Panc1 (cell line): ENCODE measurements at regions not wholly inside any gene's neighbourhood (a gene's known extent, or its start where the extent isn't known, plus 50 kb on each side); places are given as distances from the start of the nearest gene placed in this dataset.

Source experiments
- POLR2AphosphoS5 ChIP-seq: IDR thresholded peaks from 2 replicates; pipeline ENCODE4 v1.6.1; 2012; ENCODE audit warnings: mild to moderate bottlenecking, low read depth, low read length, moderate library complexity
- SIN3A ChIP-seq: IDR thresholded peaks from 2 replicates; pipeline ENCODE4 v1.6.1; 2012; ENCODE audit warnings: low read depth, mild to moderate bottlenecking, low read length, moderate library complexity, borderline replicate concordance; ENCODE audit not compliant: insufficient read depth
- TF ChIP-seq, protein P1 (sequence below): fragments of 450-650 bp; IDR thresholded peaks from 2 replicates; pipeline ENCODE4 v1.5.1; 2017; ENCODE audit warnings: mild to moderate bottlenecking
- TF ChIP-seq, protein P2 (sequence below), 2 experiments: IDR thresholded peaks; 2 replicates each; pipeline ENCODE4 v1.6.1; 2011 to 2012; ENCODE audit warnings: low read depth in 2 of 2, control low read depth in 1 of 2, low read length in 1 of 2, mild to moderate bottlenecking in 1 of 2, moderate library complexity in 1 of 2; ENCODE audit not compliant: insufficient read depth in 1 of 2

DNA sequence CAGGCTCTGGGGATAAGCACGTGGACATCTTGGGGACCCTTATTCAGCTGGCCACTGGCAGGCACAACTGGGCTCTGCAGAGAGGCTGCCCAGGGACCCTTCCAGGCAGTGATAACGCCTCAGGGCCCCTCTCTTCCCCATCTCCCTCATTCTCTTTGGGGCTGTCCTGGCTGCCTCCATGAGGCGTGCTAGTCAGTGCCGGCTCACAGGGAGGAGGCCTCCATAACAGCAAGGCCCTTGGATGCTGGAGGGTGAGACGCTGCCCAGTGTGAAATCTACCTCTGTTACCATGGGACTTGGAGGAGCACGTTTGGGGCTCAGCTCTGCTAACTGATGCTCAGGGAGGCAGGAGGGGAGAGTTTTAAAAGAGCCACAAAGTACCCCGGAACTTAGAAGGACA, 221.3 kb downstream of the CTTN start:
- TF ChIP-seq POLR2AphosphoS5 (no peak), SIN3A (no peak)
- TF ChIP-seq, protein P1, sequence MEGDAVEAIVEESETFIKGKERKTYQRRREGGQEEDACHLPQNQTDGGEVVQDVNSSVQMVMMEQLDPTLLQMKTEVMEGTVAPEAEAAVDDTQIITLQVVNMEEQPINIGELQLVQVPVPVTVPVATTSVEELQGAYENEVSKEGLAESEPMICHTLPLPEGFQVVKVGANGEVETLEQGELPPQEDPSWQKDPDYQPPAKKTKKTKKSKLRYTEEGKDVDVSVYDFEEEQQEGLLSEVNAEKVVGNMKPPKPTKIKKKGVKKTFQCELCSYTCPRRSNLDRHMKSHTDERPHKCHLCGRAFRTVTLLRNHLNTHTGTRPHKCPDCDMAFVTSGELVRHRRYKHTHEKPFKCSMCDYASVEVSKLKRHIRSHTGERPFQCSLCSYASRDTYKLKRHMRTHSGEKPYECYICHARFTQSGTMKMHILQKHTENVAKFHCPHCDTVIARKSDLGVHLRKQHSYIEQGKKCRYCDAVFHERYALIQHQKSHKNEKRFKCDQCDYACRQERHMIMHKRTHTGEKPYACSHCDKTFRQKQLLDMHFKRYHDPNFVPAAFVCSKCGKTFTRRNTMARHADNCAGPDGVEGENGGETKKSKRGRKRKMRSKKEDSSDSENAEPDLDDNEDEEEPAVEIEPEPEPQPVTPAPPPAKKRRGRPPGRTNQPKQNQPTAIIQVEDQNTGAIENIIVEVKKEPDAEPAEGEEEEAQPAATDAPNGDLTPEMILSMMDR = no peak
- TF ChIP-seq, protein P2, sequence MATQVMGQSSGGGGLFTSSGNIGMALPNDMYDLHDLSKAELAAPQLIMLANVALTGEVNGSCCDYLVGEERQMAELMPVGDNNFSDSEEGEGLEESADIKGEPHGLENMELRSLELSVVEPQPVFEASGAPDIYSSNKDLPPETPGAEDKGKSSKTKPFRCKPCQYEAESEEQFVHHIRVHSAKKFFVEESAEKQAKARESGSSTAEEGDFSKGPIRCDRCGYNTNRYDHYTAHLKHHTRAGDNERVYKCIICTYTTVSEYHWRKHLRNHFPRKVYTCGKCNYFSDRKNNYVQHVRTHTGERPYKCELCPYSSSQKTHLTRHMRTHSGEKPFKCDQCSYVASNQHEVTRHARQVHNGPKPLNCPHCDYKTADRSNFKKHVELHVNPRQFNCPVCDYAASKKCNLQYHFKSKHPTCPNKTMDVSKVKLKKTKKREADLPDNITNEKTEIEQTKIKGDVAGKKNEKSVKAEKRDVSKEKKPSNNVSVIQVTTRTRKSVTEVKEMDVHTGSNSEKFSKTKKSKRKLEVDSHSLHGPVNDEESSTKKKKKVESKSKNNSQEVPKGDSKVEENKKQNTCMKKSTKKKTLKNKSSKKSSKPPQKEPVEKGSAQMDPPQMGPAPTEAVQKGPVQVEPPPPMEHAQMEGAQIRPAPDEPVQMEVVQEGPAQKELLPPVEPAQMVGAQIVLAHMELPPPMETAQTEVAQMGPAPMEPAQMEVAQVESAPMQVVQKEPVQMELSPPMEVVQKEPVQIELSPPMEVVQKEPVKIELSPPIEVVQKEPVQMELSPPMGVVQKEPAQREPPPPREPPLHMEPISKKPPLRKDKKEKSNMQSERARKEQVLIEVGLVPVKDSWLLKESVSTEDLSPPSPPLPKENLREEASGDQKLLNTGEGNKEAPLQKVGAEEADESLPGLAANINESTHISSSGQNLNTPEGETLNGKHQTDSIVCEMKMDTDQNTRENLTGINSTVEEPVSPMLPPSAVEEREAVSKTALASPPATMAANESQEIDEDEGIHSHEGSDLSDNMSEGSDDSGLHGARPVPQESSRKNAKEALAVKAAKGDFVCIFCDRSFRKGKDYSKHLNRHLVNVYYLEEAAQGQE (IDR thresholded peaks at IDR 0.05; ENCODE audit: insufficient read depth in 1 of 2, low read depth in 2 of 2, low read length in 1 of 2) = no peak
